Heart left ventricle (tissue), 16 donors: ENCODE measurements at regions not wholly inside any gene's neighbourhood (a gene's known extent, or its start where the extent isn't known, plus 50 kb on each side); places are given as distances from the start of the nearest gene placed in this dataset.

Experiments
- ATAC-seq, 4 donors: fragments of 200-7000 bp; cut with Tn5 transposase; one replicate each; pipeline ENCODE4 v1.9.1; 2020 to 2022; ENCODE audit warnings: moderate library complexity in 4 of 4, mild to moderate bottlenecking in 3 of 4, moderate number of reproducible peaks in 1 of 4
- DNase-seq, 5 donors: peaks; one replicate each; pipeline ENCODE4 v3.0.0-alpha.2; 2020
- H3K27ac ChIP-seq, 12 donors: fragments of 200-600 bp; sonication (generic) in 4 of 12; one replicate each; pipeline versions ENCODE4 v1.5.0 to v1.8.0; 2016 to 2022; ENCODE audit warnings: mild to moderate bottlenecking in 2 of 12
- H3K27me3 ChIP-seq, 9 donors: fragments of 200-600 bp; sonication (generic) in 2 of 9; one replicate each; pipeline versions ENCODE4 v1.5.1 to v1.8.0; 2016 to 2022; ENCODE audit warnings: mild to moderate bottlenecking in 3 of 9
- H3K36me3 ChIP-seq, 9 donors: fragments of 200-600 bp; sonication (generic) in 2 of 9; one replicate each; pipeline versions ENCODE4 v1.5.0 to v1.8.0; 2018 to 2022; ENCODE audit warnings: mild to moderate bottlenecking in 2 of 9
- H3K4me1 ChIP-seq, 12 donors: fragments of 200-600 bp; sonication (generic) in 4 of 12; one replicate each; pipeline versions ENCODE4 v1.5.0 to v1.8.0; 2016 to 2022; ENCODE audit warnings: mild to moderate bottlenecking in 3 of 12
- H3K4me3 ChIP-seq, 12 donors: fragments of 200-600 bp; sonication (generic) in 4 of 12; one replicate each; pipeline versions ENCODE4 v1.5.0 to v1.8.0; 2017 to 2022; ENCODE audit warnings: mild to moderate bottlenecking in 9 of 12, moderate library complexity in 4 of 12
- H3K9me3 ChIP-seq, 12 donors: fragments of 200-600 bp; sonication (generic) in 4 of 12; one replicate each; pipeline versions ENCODE4 v1.5.0 to v1.8.0; 2016 to 2022; ENCODE audit warnings: mild to moderate bottlenecking in 1 of 12
- POLR2A ChIP-seq, 2 donors: fragments of 450-650 bp; IDR thresholded peaks; one replicate each; pipeline ENCODE4 v1.6.1; 2017; ENCODE audit warnings: antibody characterized with exemption in 2 of 2, mild to moderate bottlenecking in 2 of 2, moderate library complexity in 2 of 2
- WGBS, 4 donors: extraction: QIAGEN DNeasy Blood & Tissue Kit in 2 of 4; methylation state at CpG; one replicate each; pipeline versions ENCODE4 v1.1.5 to v1.1.7; 2013 to 2018; 5-methylcytosine and 5-hydroxymethylcytosine counted together
- intact Hi-C, 10 donors: fragments of 100-400 bp; cut with DNase I; formaldehyde crosslinking; loops; one replicate each; pipeline versions ENCODE4 v1.11.1 to v1.14.2; 2022
- TF ChIP-seq, protein P1 (sequence below), 12 donors: fragments of 200-600 bp; sonication (generic) in 4 of 12; IDR thresholded peaks; one replicate each; pipeline versions ENCODE4 v1.5.0 to v1.8.0; 2018 to 2022; ENCODE audit warnings: antibody characterized with exemption in 12 of 12, mild to moderate bottlenecking in 5 of 12
- donor health status: ischemic (EF 13 %, LVEDD 7.1; RV severe dilation, severe dysfunction).
- donor health status: healthy with polysubstance abuse.
- donor health status: DM: no; HTN: yes; CAD: no.
- donor health status: DM: no; HTN: no; CAD: no.
- donor health status: ischemic (EF 25% LVEDD 6.9; RV normal size, moderate dysfunction).
- donor health status: ischemic (EF 25% LVEDD 5.7; RV mildly dilated, moderate dysfunction).
- donor health status: healthy.
- donor health status: DM: yes; HTN: yes; CAD: no.
- donor health status: ischemic (EF 35%, LVEDD 5.7; RV mildly dilated, moderate dysfunction).
- donor health status: nonischemic (EF 11% LVEDD 7.7; RV severe dilation, severe dysfunction).
- donor health status: DM: yes; HTN: yes; CAD: no.
- donor health status: PGD.
- donor health status: ischemic (EF 29% LVEDD 5.4; RV normal size, mild dysfunction).
- donor health status: nonischemic (EF 23%, LVEDD 6.1; RV moderate dilation, normal function).

- Histone ChIP-seq H3K27me3 (no peaks in the 10 kb centered on the region), H3K36me3 (no peaks in the 10 kb centered on the region), H3K9me3 (no peaks in the 10 kb centered on the region), H3K27ac (no peak overlapping the region), H3K4me3 (no peak overlapping the region), H3K4me1 (no peaks in the 10 kb centered on the region)
- DNase-seq (no peak), ATAC-seq (no peak)
- TF ChIP-seq, protein P1, sequence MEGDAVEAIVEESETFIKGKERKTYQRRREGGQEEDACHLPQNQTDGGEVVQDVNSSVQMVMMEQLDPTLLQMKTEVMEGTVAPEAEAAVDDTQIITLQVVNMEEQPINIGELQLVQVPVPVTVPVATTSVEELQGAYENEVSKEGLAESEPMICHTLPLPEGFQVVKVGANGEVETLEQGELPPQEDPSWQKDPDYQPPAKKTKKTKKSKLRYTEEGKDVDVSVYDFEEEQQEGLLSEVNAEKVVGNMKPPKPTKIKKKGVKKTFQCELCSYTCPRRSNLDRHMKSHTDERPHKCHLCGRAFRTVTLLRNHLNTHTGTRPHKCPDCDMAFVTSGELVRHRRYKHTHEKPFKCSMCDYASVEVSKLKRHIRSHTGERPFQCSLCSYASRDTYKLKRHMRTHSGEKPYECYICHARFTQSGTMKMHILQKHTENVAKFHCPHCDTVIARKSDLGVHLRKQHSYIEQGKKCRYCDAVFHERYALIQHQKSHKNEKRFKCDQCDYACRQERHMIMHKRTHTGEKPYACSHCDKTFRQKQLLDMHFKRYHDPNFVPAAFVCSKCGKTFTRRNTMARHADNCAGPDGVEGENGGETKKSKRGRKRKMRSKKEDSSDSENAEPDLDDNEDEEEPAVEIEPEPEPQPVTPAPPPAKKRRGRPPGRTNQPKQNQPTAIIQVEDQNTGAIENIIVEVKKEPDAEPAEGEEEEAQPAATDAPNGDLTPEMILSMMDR (IDR thresholded peaks at IDR 0.05) = no peak
- no peak for TF ChIP-seq POLR2A (IDR thresholded peaks at IDR 0.05)
- WGBS, 4 donors = 61 to 74% (median 68%) methylated on average over 1 of the region's 1 CpG
- intact Hi-C loops = no loop called here
Measured at GRCh38 chr4:102151696-102152095, 193.6 kb downstream of the SLC39A8 start.

GRCh38 chr4:102143433-102143832 lies 201.8 kb downstream of the SLC39A8 start:
- DNase-seq (no peak), ATAC-seq (no peak)
- intact Hi-C loops = no loop called here
- Histone ChIP-seq H3K4me3 (no peak overlapping the region), H3K36me3 (no peaks in the 10 kb centered on the region), H3K27ac (no peak overlapping the region), H3K4me1 (peaks cover 0 to 13% (median 0%) of the 10 kb centered on the region in 12 donors), H3K9me3 (no peaks in the 10 kb centered on the region), H3K27me3 (no peaks in the 10 kb centered on the region)
- no peak for TF ChIP-seq POLR2A (IDR thresholded peaks at IDR 0.05)
- TF ChIP-seq, protein P1 (IDR thresholded peaks at IDR 0.05) = no peak
- WGBS, 4 donors = 9 to 36% (median 24%) methylated on average over 1 of the region's 1 CpG

GRCh38 chr4:102141842-102142241 lies 203.4 kb downstream of the SLC39A8 start:
- no peak overlapping the region for H3K4me3 ChIP-seq
- intact Hi-C loops = no loop called here
- DNase-seq (no peak), ATAC-seq (no peak)
- no peaks in the 10 kb centered on the region for H3K27me3 ChIP-seq
- no peaks in the 10 kb centered on the region for H3K36me3 ChIP-seq
- H3K27ac ChIP-seq = no peak overlapping the region
- H3K9me3 ChIP-seq = no peaks in the 10 kb centered on the region
- WGBS, 4 donors = 59 to 91% (median 76%) methylated on average over 1 of the region's 1 CpG
- H3K4me1 ChIP-seq = peaks cover 0 to 13% (median 0%) of the 10 kb centered on the region in 12 donors
- TF ChIP-seq, protein P1 (IDR thresholded peaks at IDR 0.05) = no peak
- no peak for TF ChIP-seq POLR2A (IDR thresholded peaks at IDR 0.05)

GRCh38 chr4:102139932-102140331 lies 205.3 kb downstream of the SLC39A8 start:
- TF ChIP-seq, protein P1 (IDR thresholded peaks at IDR 0.05) = no peak
- TF ChIP-seq POLR2A (IDR thresholded peaks at IDR 0.05) = no peak
- DNase-seq = no peak
- H3K27me3 ChIP-seq = no peaks in the 10 kb centered on the region
- no peak overlapping the region for H3K4me3 ChIP-seq
- 57 to 85% (median 63%) methylated on average over 1 of the region's 1 CpG for WGBS, 4 donors
- no peaks in the 10 kb centered on the region for H3K9me3 ChIP-seq
- H3K4me1 ChIP-seq = peaks cover 0 to 13% (median 0%) of the 10 kb centered on the region in 12 donors
- peak overlapping the region in 1 of 12 donors; percentile 50 for H3K27ac ChIP-seq
- no peak for ATAC-seq
- intact Hi-C loops = no loop called here
- no peaks in the 10 kb centered on the region for H3K36me3 ChIP-seq
